HepG2 (cell line): ENCODE measurements at regions not wholly inside any gene's neighbourhood (a gene's known extent, or its start where the extent isn't known, plus 50 kb on each side); places are given as distances from the start of the nearest gene placed in this dataset.

Experiments
- BCL6 ChIP-seq: IDR thresholded peaks from 2 replicates; pipeline ENCODE4 v1.6.1; 2016; ENCODE audit warnings: missing genetic modification reagents, missing compliant biosample characterization
- HNRNPH1 ChIP-seq: fragments of 200-400 bp; formaldehyde crosslinking; optimal IDR thresholded peaks from 2 replicates; pipeline ENCODE3; 2017; ENCODE audit warnings: mild to moderate bottlenecking, low read depth, low read length
- KAT2B ChIP-seq: fragments of 150-350 bp; IDR thresholded peaks from 2 replicates; pipeline ENCODE4 v1.6.1; 2014; ENCODE audit warnings: low read depth, low read length, borderline replicate concordance
- MAZ ChIP-seq, 2 experiments: sonication (generic) in 1 of 2; formaldehyde crosslinking in 1 of 2; IDR thresholded peaks; 2 replicates each; pipeline versions ENCODE4 v1.5.0 to v1.6.1; 2012 to 2020; ENCODE audit warnings: low read depth in 2 of 2, mild to moderate bottlenecking in 2 of 2, borderline replicate concordance in 1 of 2, improper control_type of control experiment in 1 of 2, low read length in 1 of 2, missing genetic modification reagents in 1 of 2, moderate library complexity in 1 of 2
- NKX3-1 ChIP-seq: sonication (generic); formaldehyde crosslinking; IDR thresholded peaks from 2 replicates; pipeline ENCODE4 v1.5.0; 2020; ENCODE audit warnings: missing genetic modification reagents
- NR1H2 ChIP-seq: sonication (generic); formaldehyde crosslinking; IDR thresholded peaks from 2 replicates; pipeline ENCODE4 v1.8.1; 2022; ENCODE audit warnings: low read depth, missing genetic modification reagents, borderline replicate concordance
- RARG ChIP-seq: sonication (generic); formaldehyde crosslinking; IDR thresholded peaks from 2 replicates; pipeline ENCODE4 v1.4.0; 2020; ENCODE audit warnings: low read depth, mild to moderate bottlenecking, missing genetic modification reagents
- ZNF138 ChIP-seq: sonication (generic); formaldehyde crosslinking; IDR thresholded peaks from 2 replicates; pipeline ENCODE4 v1.5.0; 2020; ENCODE audit warnings: mild to moderate bottlenecking, low read depth, missing genetic modification reagents
- TF ChIP-seq, protein P1 (sequence below): sonication (generic); formaldehyde crosslinking; IDR thresholded peaks from 2 replicates; pipeline ENCODE4 v1.5.0; 2020; ENCODE audit warnings: mild to moderate bottlenecking, missing genetic modification reagents, moderate library complexity
- TF ChIP-seq, protein P2 (sequence below): sonication (generic); formaldehyde crosslinking; IDR thresholded peaks from 2 replicates; pipeline ENCODE4 v1.8.1; 2022; ENCODE audit warnings: low read depth, mild to moderate bottlenecking, missing genetic modification reagents
- TF ChIP-seq, protein P3 (sequence below): sonication (generic); formaldehyde crosslinking; conservative IDR thresholded peaks from 2 replicates; pipeline ENCODE4 v1.5.0; 2020; ENCODE audit warnings: missing genetic modification reagents

DNA sequence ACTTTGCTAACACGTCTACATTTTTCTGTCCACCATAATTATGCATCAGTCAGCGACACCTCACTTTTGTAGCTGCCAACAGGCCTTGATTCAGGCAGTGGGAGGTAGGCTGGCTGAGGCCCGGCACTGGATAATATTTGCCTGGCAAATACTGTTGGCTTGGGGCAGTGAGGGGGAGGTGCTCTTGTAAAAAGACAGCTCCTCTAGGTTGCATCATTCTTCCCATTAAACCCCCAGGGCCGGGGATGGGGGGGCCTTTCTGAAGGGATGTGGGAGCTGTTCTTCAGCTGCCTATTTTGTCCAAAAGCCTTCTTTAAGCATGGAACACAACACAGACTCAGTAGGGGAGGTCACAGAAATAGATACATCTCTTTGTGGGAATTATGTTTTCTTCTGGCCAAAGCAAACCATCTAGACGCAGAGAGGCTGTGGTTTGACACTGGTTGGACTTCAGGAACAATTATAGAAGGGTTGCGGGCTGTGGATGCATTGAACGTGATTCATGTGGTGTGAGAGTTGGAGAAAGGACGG lies 338.3 kb upstream of the NT5E start:
- TF ChIP-seq MAZ (IDR thresholded peaks at IDR 0.05; ENCODE audit: borderline replicate concordance, low read depth, low read length) (no peak), MAZ (CRISPR knock-in tag; IDR thresholded peaks at IDR 0.05; ENCODE audit: low read depth) (no peak), RARG (CRISPR knock-in tag) (no peak), ZNF138 (CRISPR knock-in tag) (no peak), KAT2B (no peak), BCL6 (CRISPR knock-in tag) (no peak), NKX3-1 (CRISPR knock-in tag) (no peak), NR1H2 (CRISPR knock-in tag) (no peak), HNRNPH1 (no peak)
- TF ChIP-seq, protein P1, sequence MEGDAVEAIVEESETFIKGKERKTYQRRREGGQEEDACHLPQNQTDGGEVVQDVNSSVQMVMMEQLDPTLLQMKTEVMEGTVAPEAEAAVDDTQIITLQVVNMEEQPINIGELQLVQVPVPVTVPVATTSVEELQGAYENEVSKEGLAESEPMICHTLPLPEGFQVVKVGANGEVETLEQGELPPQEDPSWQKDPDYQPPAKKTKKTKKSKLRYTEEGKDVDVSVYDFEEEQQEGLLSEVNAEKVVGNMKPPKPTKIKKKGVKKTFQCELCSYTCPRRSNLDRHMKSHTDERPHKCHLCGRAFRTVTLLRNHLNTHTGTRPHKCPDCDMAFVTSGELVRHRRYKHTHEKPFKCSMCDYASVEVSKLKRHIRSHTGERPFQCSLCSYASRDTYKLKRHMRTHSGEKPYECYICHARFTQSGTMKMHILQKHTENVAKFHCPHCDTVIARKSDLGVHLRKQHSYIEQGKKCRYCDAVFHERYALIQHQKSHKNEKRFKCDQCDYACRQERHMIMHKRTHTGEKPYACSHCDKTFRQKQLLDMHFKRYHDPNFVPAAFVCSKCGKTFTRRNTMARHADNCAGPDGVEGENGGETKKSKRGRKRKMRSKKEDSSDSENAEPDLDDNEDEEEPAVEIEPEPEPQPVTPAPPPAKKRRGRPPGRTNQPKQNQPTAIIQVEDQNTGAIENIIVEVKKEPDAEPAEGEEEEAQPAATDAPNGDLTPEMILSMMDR (CRISPR knock-in tag): no peak
- TF ChIP-seq, protein P2, sequence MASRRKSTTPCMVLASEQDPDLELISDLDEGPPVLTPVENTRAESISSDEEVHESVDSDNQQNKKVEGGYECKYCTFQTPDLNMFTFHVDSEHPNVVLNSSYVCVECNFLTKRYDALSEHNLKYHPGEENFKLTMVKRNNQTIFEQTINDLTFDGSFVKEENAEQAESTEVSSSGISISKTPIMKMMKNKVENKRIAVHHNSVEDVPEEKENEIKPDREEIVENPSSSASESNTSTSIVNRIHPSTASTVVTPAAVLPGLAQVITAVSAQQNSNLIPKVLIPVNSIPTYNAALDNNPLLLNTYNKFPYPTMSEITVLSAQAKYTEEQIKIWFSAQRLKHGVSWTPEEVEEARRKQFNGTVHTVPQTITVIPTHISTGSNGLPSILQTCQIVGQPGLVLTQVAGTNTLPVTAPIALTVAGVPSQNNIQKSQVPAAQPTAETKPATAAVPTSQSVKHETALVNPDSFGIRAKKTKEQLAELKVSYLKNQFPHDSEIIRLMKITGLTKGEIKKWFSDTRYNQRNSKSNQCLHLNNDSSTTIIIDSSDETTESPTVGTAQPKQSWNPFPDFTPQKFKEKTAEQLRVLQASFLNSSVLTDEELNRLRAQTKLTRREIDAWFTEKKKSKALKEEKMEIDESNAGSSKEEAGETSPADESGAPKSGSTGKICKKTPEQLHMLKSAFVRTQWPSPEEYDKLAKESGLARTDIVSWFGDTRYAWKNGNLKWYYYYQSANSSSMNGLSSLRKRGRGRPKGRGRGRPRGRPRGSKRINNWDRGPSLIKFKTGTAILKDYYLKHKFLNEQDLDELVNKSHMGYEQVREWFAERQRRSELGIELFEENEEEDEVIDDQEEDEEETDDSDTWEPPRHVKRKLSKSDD: no peak
- TF ChIP-seq, protein P3, sequence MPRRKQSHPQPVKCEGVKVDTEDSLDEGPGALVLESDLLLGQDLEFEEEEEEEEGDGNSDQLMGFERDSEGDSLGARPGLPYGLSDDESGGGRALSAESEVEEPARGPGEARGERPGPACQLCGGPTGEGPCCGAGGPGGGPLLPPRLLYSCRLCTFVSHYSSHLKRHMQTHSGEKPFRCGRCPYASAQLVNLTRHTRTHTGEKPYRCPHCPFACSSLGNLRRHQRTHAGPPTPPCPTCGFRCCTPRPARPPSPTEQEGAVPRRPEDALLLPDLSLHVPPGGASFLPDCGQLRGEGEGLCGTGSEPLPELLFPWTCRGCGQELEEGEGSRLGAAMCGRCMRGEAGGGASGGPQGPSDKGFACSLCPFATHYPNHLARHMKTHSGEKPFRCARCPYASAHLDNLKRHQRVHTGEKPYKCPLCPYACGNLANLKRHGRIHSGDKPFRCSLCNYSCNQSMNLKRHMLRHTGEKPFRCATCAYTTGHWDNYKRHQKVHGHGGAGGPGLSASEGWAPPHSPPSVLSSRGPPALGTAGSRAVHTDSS: no peak
